Lower leg skin (tissue), 4 donors: ENCODE measurements at regions not wholly inside any gene's neighbourhood (a gene's known extent, or its start where the extent isn't known, plus 50 kb on each side); places are given as distances from the start of the nearest gene placed in this dataset.

Source experiments
- DNase-seq, 2 donors: peaks; one replicate each; pipeline ENCODE4 v3.0.0-alpha.2; 2019; ENCODE audit warnings: low spot score in 2 of 2
- H3K4me3 ChIP-seq: fragments of 200-600 bp; sonication (generic); 2 replicates; pipeline ENCODE4 v1.5.1; 2017; ENCODE audit warnings: mild to moderate bottlenecking, low read depth; ENCODE audit not compliant: poor library complexity, severe bottlenecking
- CTCF ChIP-seq, 3 donors: fragments of 450-650 bp; IDR thresholded peaks; one replicate each; pipeline ENCODE4 v1.5.1; 2016; ENCODE audit warnings: antibody characterized with exemption in 3 of 3, mild to moderate bottlenecking in 3 of 3, moderate library complexity in 2 of 3
- POLR2A ChIP-seq, 2 donors: fragments of 450-650 bp; IDR thresholded peaks; one replicate each; pipeline ENCODE4 v1.6.1; 2016 to 2017; ENCODE audit warnings: antibody characterized with exemption in 2 of 2, mild to moderate bottlenecking in 1 of 2, moderate library complexity in 1 of 2
- WGBS, 2 donors: methylation state at CpG; one replicate each; pipeline ENCODE4 v1.1.5; 2018; 5-methylcytosine and 5-hydroxymethylcytosine counted together
- intact Hi-C: fragments of 100-400 bp; cut with DNase I; formaldehyde crosslinking; loops from one replicate; pipeline ENCODE4 v1.15.0; 2023; ENCODE audit warnings: low total_unique reads

GRCh38 chr20:39670988-39671387 is 708.8 kb downstream of the DHX35 start:
- intact Hi-C loops = no loop called here
- TF ChIP-seq CTCF (IDR thresholded peaks at IDR 0.05) = no peak
- TF ChIP-seq POLR2A (IDR thresholded peaks at IDR 0.05) = no peak
- no peak overlapping the region for H3K4me3 ChIP-seq
- DNase-seq = no peak
- 17 to 26% methylated on average over 2 of the region's 2 CpGs for WGBS, 2 donors

DNA sequence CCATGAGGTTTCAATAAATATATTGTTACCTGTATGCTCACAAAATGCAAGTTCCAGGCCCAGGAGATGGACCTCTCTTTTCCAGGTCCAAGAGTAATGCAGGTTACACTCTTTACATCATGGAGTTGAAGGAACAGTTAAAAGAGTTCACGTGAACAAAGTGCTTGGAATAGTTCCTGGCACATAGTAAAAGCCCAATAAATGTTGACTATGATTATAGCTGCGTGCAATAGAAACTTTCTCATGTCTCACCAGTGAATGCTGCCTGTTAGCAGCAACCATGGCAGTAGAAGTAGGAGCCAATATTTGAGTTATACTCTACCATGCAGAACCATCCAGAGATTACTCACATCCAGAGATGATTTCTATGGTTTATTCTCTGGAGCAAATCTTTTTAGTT is 707.5 kb downstream of the DHX35 start:
- 86 to 97% methylated on average over 2 of the region's 2 CpGs for WGBS, 2 donors
- no peak for TF ChIP-seq POLR2A (IDR thresholded peaks at IDR 0.05)
- no peak for TF ChIP-seq CTCF (IDR thresholded peaks at IDR 0.05)
- DNase-seq = no peak
- intact Hi-C loops = no loop called here
- H3K4me3 ChIP-seq = no peak overlapping the region

- DNase-seq = no peak
- intact Hi-C loops = no loop called here
- TF ChIP-seq CTCF (IDR thresholded peaks at IDR 0.05) (no peak), POLR2A (IDR thresholded peaks at IDR 0.05) (no peak)
- WGBS, 2 donors = 83 to 88% methylated on average over 3 of the region's 3 CpGs
- H3K4me3 ChIP-seq = no peak overlapping the region
These were observed 705.9 kb downstream of the DHX35 start for GRCh38 chr20:39668038-39668437.

DNA sequence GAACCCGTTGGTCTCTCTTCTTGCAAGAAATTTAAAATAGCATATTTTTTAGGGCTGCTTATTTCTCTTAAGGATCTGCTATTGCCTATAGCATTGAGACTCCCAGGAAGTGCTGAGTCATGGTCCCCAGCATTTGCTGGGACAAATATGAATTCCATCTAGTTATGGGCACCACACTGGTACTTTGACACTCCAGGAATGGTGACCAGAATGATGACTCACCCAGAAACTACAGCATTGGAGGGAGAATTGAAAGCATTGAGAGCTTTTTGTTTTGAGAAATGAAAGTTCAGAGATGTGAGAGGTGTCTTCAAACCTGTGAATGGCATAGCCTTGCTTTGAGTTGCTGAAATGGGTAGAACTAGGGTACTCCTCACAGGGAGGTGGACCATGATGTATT is 699.7 kb downstream of the DHX35 start:
- DNase-seq = no peak

DNA sequence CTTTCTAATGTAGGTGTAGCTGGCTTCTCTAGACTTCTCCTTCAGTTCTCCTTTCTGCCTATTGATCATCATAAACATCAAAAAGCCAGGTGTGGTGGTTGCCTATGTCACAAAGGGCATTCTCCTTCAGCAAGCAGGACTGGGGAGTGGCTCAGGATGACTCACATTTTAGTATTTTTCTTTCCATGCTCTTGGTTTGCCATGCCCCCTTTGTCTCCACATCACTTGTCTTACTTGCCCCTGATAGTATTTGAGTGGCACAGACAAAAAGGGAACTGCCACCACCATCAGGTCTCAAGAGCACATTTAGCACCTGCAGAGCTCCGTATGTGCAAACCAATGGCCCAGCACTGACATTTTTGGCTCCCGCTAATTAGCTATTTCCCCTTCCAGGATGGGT is 698.8 kb downstream of the DHX35 start:
- intact Hi-C loops = no loop called here
- TF ChIP-seq CTCF (IDR thresholded peaks at IDR 0.05) = no peak
- TF ChIP-seq POLR2A (IDR thresholded peaks at IDR 0.05) = no peak
- 86 to 93% methylated on average over 2 of the region's 2 CpGs for WGBS, 2 donors
- no peak for DNase-seq
- no peak overlapping the region for H3K4me3 ChIP-seq

More for the DNA sequence above, 699.7 kb downstream of the DHX35 start:
- intact Hi-C loops = no loop called here
- 42 to 50% methylated on average over 1 of the region's 1 CpG for WGBS, 2 donors
- TF ChIP-seq CTCF (IDR thresholded peaks at IDR 0.05) (no peak), POLR2A (IDR thresholded peaks at IDR 0.05) (no peak)
- no peak overlapping the region for H3K4me3 ChIP-seq

DNA sequence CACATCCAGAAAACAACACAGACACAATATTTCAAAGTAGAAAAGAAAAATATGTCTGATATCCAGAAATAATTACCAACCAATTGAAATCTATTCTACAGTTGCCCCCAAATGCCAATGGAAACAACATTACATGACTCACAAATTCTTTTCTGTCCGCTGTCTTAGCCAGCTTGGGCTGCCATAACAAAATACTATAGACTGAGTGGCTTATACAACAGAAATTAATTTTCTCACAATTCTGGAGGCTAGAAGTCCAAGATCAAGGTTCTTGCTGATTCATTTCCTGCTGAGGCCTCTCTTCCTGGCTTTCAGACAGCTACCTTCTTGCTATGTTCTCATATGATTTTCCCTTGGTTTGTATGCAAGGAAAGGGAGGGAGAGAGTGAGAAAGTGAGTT is 698.1 kb downstream of the DHX35 start:
- TF ChIP-seq POLR2A (IDR thresholded peaks at IDR 0.05) (no peak), CTCF (IDR thresholded peaks at IDR 0.05) (no peak)
- WGBS, 2 donors = 91 to 97% methylated on average over 1 of the region's 1 CpG
- no peak for DNase-seq
- intact Hi-C loops = no loop called here
- no peak overlapping the region for H3K4me3 ChIP-seq
